ENCODE measurements at regions not wholly inside any gene's neighbourhood (a gene's known extent, or its start where the extent isn't known, plus 50 kb on each side); places are given as distances from the start of the nearest gene placed in this dataset.

GRCh38 chr6:14513496-14514393 lies 396.2 kb downstream of the CD83 start:
- intact Hi-C loops (cut with DNase I) = no loop called here
- H3K27ac ChIP-seq = no peak overlapping the region
- H3K27me3 ChIP-seq = no peaks in the 10 kb centered on the region
- WGBS, 2 donors = 55 to 59% methylated on average over 7 of the region's 7 CpGs
- H3K4me1 ChIP-seq = no peaks in the 10 kb centered on the region
- H3K9me3 ChIP-seq = no peaks in the 10 kb centered on the region
- no peak for DNase-seq
- TF ChIP-seq CTCF (IDR thresholded peaks at IDR 0.05) (no peak), POLR2A (IDR thresholded peaks at IDR 0.05) (no peak)
- H3K36me3 ChIP-seq (replicated peaks in 1 of 2; ENCODE audit: insufficient read depth in 1 of 2, low read depth in 2 of 2) = no peaks in the 10 kb centered on the region
- no peak for ATAC-seq
- no peak overlapping the region for H3K4me3 ChIP-seq

DNA sequence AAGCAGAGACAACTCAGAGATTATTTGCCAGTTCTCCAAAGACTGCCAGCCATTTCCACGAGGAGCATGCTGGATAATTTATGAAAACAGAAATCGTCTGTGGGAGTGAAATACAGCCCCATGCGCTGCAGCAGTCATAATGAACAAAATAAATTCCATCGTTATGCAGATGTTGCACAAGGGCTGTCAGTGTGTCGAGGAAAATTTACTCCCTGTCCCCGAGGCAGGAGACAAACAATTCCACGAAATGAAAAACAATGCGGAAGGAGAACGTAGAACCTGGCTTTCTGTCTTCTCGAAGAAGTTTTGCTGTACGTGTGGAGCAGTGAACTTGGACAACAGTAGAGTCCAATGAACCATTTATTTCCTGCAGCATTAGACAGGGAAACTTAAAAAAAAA lies 399.4 kb downstream of the CD83 start:
- H3K27ac ChIP-seq = no peak overlapping the region
- H3K9me3 ChIP-seq = no peaks in the 10 kb centered on the region
- H3K27me3 ChIP-seq = no peaks in the 10 kb centered on the region
- H3K4me3 ChIP-seq = no peak overlapping the region
- no peak for DNase-seq
- H3K4me1 ChIP-seq = no peaks in the 10 kb centered on the region
- TF ChIP-seq CTCF (IDR thresholded peaks at IDR 0.05) = no peak
- no peak for TF ChIP-seq POLR2A (IDR thresholded peaks at IDR 0.05)
- no peak for ATAC-seq
- WGBS, 2 donors = 65 to 70% methylated on average over 11 of the region's 11 CpGs
- intact Hi-C loops (cut with DNase I) = no loop called here
- H3K36me3 ChIP-seq (replicated peaks in 1 of 2; ENCODE audit: insufficient read depth in 1 of 2, low read depth in 2 of 2) = no peaks in the 10 kb centered on the region

DNA sequence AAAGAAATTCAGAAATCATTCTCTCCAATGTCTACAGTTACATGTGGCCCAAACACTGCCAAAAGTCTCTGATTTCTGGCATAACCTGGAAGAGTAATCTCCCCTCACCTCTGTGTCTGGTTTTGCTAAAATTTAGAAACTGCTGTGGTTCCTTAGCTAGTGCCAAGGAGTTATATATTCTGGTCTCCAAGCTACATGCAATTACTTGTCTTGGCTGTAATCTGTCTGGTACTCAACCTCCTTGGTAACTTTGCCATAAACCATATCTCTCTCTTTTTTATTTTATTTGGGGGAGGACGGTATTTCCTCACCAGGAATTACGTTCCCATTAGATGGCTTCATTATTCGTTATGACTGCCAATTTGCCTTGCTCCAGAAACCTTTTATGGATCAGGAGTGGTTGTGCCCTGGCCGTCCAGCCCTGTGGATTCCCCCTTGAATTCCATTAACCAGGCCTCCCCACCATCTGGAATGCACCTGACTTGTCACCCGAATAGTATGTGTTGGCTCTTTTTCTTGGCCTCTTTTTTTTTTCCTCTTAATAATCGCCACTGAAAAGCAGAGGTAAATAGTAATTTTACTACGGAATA lies 400.0 kb downstream of the CD83 start:
- Histone ChIP-seq H3K9me3 (no peaks in the 10 kb centered on the region), H3K4me3 (no peak overlapping the region), H3K36me3 (replicated peaks in 1 of 2; ENCODE audit: insufficient read depth in 1 of 2, low read depth in 2 of 2) (no peaks in the 10 kb centered on the region), H3K27ac (no peak overlapping the region), H3K27me3 (no peaks in the 10 kb centered on the region), H3K4me1 (no peaks in the 10 kb centered on the region)
- TF ChIP-seq CTCF (IDR thresholded peaks at IDR 0.05) (no peak), POLR2A (IDR thresholded peaks at IDR 0.05) (no peak)
- intact Hi-C loops (cut with DNase I) = no loop called here
- no peak for ATAC-seq
- 72 to 78% methylated on average over 7 of the region's 7 CpGs for WGBS, 2 donors
- DNase-seq = no peak

- Histone ChIP-seq H3K36me3 (replicated peaks in 1 of 2; ENCODE audit: insufficient read depth in 1 of 2, low read depth in 2 of 2) (no peaks in the 10 kb centered on the region), H3K27me3 (no peaks in the 10 kb centered on the region), H3K27ac (no peak overlapping the region), H3K4me3 (no peak overlapping the region), H3K9me3 (no peaks in the 10 kb centered on the region), H3K4me1 (no peaks in the 10 kb centered on the region)
- intact Hi-C loops (cut with DNase I) = no loop called here
- no peak for TF ChIP-seq CTCF (IDR thresholded peaks at IDR 0.05)
- DNase-seq (no peak), ATAC-seq (no peak)
- 70 to 74% methylated on average over 14 of the region's 14 CpGs for WGBS, 2 donors
These were observed 401.1 kb downstream of the CD83 start for GRCh38 chr6:14518515-14519217.

Measured in body of pancreas (tissue), 4 donors.